GM18502 (cell line): ENCODE measurements at regions not wholly inside any gene's neighbourhood (a gene's known extent, or its start where the extent isn't known, plus 50 kb on each side); places are given as distances from the start of the nearest gene placed in this dataset.

Source experiments
- ATAC-seq: cut with Tn5 transposase; IDR thresholded peaks from one replicate; pipeline ENCODE4 v1.9.1; 2021; ENCODE audit warnings: mild to moderate bottlenecking; ENCODE audit not compliant: unreplicated experiment, poor library complexity

DNA sequence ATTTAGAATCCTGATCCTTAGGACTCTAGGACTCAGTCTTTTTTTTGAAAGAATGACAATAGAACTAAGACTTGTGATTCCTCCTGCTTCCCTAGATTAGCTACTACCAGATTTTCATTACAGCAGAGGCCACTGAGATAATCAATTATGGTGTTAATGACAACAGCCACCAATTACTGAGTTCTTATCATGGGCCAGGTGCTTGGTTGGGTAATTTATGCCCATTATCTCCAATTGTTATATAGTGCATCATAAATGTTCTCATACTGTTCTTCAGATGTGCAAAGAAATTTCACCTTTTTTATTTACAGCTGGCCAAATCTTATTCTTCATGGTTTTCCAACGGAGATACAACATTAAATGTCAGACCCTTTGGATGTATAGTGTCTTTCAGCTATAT lies 162.9 kb upstream of the CMC1 start:
- ATAC-seq = no peak

DNA sequence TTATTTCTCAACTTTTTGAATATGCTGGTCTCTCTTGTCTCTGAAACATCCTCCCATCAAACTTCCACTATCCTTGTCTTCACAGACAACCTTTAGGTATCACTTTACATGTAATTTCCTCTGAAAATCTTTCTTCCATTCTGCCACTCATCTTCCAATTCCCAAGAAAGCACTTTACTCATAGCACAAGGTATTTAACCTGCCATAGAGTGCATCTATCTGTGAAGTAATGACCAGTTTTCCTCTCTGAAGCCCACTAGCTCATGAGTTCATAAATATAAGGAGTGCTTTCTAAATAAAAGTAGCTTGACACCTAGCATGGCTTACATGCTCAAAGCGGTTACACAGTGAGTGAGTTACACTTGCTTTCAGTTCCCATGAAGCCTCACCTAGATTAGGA lies 160.7 kb upstream of the CMC1 start:
- no peak for ATAC-seq

DNA sequence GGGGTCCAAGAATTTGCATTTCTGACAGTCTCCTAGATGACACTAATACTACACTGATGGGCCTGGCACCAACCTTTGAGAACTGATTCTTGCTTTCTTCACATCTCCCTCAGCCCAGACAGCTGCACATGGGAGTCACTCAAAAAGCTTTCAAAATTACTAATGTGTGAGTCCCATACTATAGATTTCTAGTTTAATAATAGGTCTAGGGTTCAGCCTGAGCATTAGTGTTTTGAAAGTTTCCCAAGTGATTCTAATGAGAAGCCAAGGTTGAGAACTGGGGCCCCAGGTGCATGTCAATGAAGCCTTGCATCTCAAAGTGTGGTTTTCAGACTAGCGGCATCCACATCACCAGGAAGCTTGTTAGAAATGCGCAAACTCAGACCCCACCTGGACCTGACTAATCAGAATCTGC lies 159.9 kb upstream of the CMC1 start:
- peak; percentile 63 for ATAC-seq

DNA sequence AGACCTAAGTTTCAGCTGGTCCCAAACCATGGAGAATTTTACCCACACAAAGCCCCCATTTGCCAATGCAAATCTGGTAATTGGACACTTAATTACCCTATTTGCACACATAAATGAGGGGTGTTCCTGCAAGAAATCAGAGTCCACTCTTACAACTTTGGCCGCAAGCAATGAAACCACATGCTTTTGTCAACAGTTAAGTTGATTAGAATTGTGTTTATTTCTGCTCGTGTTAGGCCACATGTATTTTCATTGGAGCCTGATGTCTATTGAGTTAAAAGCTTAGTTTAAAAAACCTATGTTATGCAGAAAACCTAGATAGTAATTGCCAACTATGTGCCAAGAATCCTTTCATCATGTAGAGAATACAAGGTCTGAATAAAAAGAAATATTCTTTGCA lies 153.8 kb upstream of the CMC1 start:
- no peak for ATAC-seq

DNA sequence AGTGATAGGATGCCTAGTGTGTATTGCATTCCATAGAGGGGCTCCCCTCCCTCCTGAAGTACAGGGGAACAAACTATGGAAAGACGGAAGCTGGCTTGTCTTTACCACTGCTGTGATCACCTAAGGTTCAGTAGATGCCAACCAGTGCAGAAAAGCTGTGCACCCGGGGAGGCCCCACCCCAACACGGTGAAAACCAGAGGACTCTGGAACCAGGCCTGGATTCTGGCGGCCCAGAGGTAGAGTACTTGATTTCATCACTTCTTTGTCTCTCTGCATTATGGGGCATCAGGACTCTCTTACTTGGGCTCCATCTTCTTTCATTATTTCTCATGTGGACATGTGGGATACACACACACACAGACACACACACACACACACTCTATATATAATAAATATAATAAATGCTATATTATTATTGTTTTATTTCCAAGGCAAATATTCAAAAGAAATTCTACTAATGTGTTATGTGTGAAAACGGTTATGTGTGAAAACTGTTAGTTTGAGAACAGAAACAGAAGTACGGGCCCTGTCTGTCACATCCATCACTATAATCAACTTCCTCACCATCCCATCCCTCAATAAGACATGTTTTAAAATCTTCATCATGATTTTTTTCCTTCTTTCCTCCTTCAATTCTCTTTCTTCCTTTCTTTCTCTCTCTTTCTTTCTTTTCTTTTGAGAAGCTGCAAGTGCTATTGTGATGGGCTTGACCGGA lies 152.4 kb upstream of the CMC1 start:
- ATAC-seq = no peak

DNA sequence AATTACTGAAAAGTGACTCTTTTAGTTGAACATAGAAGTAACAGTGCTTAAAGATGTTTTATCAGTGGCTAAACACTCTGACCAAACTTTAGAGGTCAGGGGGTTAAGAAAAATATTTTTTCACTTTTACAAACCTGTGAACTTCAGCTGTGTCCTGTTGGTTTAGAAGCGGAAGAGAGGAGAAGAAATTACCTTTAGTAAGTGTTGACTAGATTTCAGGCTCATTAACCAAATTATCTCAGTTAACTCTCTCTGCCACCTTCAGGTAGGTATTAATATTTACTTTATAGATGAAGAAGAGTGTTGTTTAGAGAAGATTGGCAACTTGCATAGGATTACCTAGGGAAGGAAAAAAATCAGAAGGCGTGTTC lies 151.9 kb upstream of the CMC1 start:
- no peak for ATAC-seq

DNA sequence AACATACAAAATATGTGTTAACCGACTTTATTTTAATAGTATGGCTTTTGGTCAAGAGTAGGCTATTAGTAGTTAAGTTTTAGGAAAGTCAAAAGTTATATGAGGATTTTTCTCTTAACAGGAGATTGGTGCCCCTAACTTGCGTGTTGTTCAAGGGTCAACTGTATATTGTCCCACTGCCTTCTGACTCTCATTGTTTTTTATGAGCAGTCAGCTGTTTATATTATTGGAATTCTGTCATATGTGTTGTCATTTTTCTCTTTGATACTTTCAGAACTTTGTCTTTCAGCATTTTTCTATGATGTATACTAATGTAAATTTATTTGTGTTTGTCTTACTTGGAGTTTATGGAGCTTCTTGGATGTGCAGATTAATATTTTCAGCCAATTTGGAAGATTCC lies 142.1 kb upstream of the CMC1 start:
- ATAC-seq = no peak

DNA sequence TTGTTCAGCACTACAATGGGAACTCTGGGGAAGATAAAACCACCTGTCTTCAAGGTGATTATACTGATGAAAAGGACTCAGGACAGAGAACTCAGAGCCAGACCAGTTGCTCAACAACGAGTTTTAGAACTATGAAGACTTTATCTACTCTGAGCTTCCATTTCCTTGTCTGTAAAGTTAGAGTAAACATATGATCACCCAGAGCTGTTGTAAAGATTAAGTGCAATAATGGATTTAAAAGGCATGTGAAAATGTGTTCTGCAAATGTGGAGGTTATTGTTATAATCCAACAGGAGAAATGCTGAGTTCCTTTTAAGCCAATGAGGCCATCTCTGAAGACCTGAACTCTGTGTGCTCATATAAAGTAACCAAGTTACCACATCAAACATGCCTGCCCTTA lies 139.7 kb upstream of the CMC1 start:
- no peak for ATAC-seq

DNA sequence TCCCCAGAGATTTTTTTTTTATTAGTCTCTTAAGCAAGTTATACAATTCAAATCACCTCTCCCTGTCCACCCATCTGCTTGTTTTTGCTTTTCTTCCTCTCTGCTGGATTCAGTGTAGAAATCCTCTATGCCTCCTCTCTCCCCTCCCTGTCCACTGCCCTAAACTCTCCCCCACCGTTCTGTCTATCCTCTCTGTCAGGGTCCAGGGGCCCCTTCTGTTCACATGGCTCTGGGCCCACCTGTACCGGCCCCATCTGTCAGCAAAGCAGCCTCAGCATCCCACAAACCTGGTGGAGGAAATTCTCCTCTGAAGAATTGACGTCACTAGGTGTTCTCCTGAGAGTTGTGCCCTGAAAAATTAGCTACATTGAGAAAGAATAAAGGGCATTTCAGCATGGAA lies 137.6 kb upstream of the CMC1 start:
- ATAC-seq = no peak

DNA sequence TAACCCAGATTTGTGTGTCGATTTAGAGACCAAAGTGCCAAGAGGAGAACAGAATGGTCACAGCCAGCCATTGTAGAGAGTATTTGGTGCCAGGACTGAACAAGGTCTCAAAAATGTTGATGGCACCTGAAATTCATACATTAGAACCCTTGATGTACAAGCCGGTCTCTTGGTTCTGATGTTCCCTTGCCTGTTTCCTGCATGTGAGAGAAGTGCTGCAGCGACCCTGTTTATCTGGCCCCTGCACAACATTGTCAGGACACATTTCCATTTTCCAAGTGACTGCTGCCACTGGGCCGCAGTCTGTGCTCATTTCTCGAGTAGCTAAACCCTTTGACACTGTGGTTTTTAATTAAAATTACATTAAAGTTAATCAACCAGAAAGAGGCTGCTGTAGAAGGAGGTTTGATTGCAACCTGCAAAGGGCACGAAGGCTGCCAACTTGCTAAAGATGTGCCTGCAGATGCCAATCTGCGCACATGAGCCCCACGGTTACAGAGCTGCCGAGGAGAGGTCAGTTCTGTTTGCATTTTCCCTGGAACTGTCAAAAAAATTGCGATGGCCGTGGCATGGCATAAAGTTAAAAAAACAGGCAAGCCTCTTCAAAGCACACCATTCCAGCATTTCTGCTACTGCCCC lies 136.4 kb upstream of the CMC1 start:
- ATAC-seq = no peak

DNA sequence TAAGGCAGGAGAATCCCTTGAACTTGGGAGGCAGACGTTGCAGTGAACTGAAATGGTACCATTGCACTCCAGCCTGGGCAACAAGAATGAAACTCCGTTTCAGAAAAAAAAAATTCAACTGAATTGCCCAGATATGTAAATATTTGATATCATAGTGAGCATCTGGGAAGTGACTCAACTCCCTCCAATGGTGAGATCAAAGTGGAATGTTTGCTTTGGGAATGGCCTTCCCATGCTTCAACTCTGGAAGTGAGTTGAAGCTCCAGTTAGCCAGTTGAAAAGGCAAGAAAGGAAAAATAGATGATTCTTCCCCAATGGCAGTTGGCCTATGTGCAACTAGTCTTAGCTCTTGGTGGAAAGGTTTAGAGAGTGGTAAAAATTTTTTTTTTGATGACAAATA lies 131.6 kb upstream of the CMC1 start:
- ATAC-seq = no peak

DNA sequence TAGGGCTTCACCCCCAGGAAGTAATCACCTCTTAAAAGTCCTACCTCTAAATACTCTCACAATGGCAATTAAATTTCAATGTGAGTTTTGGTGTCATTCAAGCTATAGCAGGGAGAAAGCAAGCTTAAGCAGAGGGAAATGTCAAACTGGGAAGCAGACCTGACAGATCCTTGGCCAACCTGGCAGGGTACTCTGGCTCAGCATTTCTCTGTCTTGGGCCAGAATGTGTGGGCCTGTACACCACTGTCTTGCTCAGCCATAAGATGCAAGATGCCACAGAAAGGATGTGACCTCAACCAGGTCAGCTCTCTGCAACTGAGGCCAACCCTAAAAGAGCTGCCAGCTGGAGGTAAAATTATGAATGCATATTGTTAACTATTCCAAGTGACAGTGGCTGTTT lies 130.6 kb upstream of the CMC1 start:
- no peak for ATAC-seq

DNA sequence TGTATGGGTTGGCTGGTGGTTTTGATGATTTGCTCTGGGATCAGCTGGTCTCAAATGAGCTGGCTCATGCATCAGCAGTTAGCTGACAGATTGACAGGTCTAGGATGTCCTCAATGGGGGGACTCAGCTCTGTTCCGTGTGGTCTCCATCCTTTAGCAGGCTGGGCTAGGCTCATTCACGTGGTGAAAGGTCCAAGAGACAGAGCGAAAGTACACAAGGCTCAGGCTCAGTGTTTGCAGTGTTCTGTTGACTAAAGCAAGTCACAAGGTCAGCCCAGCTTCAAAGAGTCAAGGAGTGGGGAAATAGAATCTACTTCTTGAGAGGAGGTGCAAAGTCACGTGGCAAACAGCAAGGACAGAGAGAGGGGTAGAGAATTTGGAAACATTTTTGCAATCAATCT lies 126.5 kb upstream of the CMC1 start:
- no peak for ATAC-seq

DNA sequence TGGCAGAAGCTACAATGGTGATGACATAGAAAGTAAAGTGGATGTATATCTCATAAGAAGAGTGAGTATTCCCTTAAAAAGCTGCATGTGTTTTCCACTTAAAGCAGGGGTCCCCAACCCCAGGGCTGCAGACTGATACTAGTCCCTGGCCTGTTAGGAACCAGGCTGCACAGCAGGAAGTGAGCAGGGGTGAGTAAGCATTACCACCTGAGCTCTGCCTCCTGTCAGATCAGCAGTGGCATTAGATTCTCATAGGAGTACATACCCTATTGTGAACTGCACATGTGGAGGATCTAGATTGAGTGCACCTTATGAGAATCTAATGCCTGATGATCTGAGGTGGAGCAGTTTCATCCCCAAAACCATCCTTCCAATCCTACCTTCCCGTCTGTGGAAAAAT lies 126.1 kb upstream of the CMC1 start:
- ATAC-seq = no peak

DNA sequence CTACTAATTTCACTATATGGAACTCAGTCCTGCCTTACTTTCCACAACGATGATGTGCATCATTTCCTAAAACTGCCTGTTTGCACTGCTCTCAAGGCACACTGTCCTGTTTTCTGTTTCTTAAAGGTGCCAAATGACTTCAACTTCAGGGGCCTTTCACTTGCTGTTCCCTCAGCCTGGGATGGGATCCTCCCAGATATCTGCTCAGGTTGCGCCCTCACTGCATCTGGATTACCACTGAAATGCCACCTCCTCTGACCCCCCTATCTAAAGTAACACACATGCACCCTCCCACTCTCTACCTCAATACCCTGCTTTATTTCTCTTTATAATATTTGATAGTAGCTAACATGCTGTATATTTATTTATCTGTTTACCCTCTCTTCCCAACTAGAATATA lies 123.8 kb upstream of the CMC1 start:
- no peak for ATAC-seq

DNA sequence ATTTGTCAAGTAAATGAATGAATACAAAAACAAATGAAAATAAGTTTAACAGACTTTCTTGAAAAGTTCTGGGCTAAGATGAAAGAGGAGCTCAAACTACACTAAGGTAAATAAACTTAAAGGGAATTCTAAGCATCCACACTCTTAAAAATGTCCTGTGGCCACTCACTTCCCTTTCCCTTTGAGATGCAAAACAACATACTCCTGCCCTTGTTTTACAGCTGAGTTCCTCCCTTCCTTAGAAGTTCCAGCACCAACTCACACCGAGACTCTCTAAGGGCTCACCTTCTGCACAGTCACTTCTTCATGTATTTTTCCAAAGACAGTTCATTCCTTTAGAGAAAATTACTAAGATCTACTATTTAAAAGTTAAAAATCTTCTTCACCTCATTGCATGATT lies 123.3 kb upstream of the CMC1 start:
- ATAC-seq = no peak

DNA sequence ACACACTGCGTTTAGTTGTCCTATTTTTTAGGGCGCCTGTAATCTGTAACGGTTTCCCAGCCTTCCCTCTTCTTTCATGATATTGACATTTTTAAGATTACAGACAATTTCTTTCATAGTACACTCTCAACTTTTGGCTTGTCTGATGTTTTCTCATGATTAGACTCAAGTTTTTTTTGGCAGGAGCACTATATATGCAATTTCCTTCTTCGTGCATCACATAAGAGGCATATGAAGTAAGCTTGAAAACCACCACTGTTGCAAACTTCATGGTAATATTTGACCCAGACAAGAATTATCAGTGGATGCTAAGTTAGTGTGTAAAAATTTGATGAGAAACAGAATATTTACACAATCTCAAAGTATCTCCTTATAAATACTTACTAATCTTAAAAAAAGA lies 119.2 kb upstream of the CMC1 start:
- ATAC-seq = no peak

DNA sequence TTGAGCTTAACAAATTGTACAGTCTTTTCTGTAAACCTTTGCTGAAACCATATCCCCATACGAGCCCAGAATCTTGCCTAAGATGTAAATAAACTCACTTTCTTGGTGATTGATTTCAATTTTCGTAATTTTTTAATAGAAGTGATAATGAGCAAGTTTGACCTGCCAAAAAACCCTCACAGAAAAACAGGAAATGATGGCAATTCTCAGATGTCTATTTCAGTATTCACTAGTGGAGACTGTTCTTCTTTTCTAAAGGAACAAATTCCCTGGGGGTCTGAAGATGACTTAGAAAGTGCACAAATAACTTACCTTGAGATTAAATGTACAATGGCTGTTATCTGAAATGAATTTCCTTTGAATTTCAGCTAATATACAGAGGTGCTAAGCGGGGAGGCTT lies 116.5 kb upstream of the CMC1 start:
- peak; percentile 72 for ATAC-seq

DNA sequence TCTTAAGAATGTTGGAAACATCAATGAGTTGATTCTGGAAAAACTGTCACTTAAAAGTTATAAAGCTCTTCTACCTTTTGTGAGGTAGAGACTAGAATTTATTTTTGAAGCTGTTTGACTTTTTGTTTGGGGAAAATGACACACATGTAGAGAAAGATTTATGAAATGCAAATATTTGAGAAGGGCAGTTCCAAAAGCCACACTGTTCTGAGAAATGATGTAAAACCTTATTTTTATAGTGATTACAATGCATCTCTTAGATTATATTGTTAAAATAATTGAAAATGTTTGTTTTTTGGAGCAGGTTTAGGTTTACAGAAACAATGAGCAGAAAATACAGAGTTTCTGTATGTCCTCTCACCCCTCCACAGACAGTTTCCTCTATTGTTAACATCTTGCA lies 116.1 kb upstream of the CMC1 start:
- ATAC-seq = peak; percentile 24

DNA sequence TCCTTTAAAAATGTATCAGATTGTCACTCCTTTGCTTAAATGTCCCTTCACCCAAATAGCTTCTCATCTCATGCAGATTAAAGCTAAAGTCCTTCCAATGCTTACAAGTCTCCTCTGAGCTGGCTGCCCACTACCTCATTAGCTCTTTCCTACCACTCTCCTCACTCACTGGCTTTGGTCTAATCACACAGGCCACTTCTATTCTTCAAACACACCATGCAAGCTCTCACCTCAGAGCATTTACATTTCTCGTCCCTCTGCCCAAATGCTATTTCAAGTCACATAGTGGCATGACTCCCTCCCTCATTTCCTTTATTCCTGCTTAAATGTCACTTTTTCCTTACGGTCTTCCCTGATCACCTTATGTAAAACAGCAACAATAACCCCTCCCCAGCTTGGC lies 110.6 kb upstream of the CMC1 start:
- no peak for ATAC-seq

DNA sequence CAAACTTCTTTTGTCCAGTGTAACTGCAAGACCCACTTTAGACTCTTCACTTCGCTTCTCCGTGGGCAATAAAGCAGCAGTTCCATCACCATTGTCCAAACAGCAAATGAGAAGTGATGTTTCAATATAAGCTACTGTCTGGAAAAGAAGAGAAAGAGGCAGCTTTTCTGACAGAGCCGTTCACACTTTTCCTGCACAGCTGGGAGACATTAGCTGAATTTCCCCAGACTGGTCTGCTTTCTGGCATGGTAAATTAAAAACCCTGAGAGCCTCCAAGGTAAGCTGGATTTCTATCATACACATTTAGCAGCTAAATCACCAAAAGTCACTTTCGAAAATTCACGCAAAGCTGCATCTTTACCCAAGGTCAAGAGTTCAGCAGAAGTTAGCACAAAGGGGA lies 108.5 kb upstream of the CMC1 start:
- ATAC-seq = no peak

DNA sequence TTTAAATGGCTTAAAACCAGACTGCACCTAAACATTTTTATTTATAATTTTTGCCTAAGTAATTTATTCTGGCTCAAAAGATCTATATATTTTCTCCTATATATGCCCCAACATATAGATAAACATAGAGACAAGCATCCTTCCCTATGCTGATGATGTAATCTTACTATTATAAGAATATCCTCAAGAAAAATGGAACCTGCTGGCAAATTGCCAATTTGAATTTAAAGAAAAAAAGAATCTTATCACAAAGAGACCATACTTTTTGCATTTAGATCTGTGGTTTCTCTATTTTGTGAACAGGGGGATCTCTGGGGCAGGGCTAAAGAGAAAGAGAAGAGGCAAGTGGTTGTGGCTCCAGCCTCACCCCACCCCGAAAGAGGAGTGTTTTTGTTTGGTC lies 107.2 kb upstream of the CMC1 start:
- ATAC-seq = no peak
